ENCODE measurements at regions not wholly inside any gene's neighbourhood (a gene's known extent, or its start where the extent isn't known, plus 50 kb on each side); places are given as distances from the start of the nearest gene placed in this dataset.

GRCh38 chr2:15783489-15783888 lies 156.9 kb upstream of the MYCN start:
- H3K27me3 ChIP-seq (ENCODE audit: control insufficient read depth, insufficient read depth, low read length): peaks cover 4% of the 10 kb centered on the region; the same call in 1 of the 2 replicates
- ATAC-seq (no peak), DNase-seq (ENCODE audit: low read depth, low spot score) (no peak)
- no TSS peak for BruUV-seq (replicated peaks)
- H3K36me3 ChIP-seq (ENCODE audit: control insufficient read depth, insufficient read depth, low read length): no peaks in the 10 kb centered on the region
- H3K4me1 ChIP-seq (ENCODE audit: control insufficient read depth, insufficient read depth, low read length): no peaks in the 10 kb centered on the region
- no peaks in the 10 kb centered on the region for H3K9me3 ChIP-seq (ENCODE audit: control insufficient read depth, insufficient read depth, low read depth, low read length)
- intact Hi-C loops (cut with micrococcal nuclease; ENCODE audit: unreplicated experiment): no loop called here
- no peak overlapping the region for H3K4me3 ChIP-seq (ENCODE audit: low read depth in 2 of 2, low read length in 2 of 2)
- ChIA-PET CTCF (no interaction called here), POLR2A (no interaction called here)
- TF ChIP-seq CTCF (IDR thresholded peaks at IDR 0.05) (no peak), SIN3A (IDR thresholded peaks at IDR 0.05; ENCODE audit: borderline replicate concordance, insufficient read depth, low read depth, low read length) (no peak), POLR2AphosphoS5 (IDR thresholded peaks at IDR 0.05; ENCODE audit: low read depth, low read length) (no peak), TCF7L2 (IDR thresholded peaks at IDR 0.05; ENCODE audit: low read depth, low read length) (no peak), REST (IDR thresholded peaks at IDR 0.05; ENCODE audit: insufficient read depth in 1 of 2, low read depth in 2 of 2, low read length in 1 of 2) (no peak)
- in situ Hi-C loops (cut with HindIII; ENCODE audit: low pct_unique_long_range_greater_than_20kb, low sequenced_read_pairs): no loop called here
- H3K27ac ChIP-seq (ENCODE audit: low read length): no peak overlapping the region

- H3K36me3 ChIP-seq (ENCODE audit: control insufficient read depth, insufficient read depth, low read length): no peaks in the 10 kb centered on the region
- intact Hi-C loops (cut with micrococcal nuclease; ENCODE audit: unreplicated experiment) (no loop called here), in situ Hi-C loops (cut with HindIII; ENCODE audit: low pct_unique_long_range_greater_than_20kb, low sequenced_read_pairs) (no loop called here)
- ATAC-seq (no peak), DNase-seq (ENCODE audit: low read depth, low spot score) (no peak)
- H3K4me1 ChIP-seq (ENCODE audit: control insufficient read depth, insufficient read depth, low read length): no peaks in the 10 kb centered on the region
- CTCF ChIA-PET: no interaction called here
- H3K9me3 ChIP-seq (ENCODE audit: control insufficient read depth, insufficient read depth, low read depth, low read length): no peaks in the 10 kb centered on the region
- H3K4me3 ChIP-seq (ENCODE audit: low read depth in 2 of 2, low read length in 2 of 2): no peak overlapping the region
- TF ChIP-seq POLR2AphosphoS5 (IDR thresholded peaks at IDR 0.05; ENCODE audit: low read depth, low read length) (no peak), TCF7L2 (IDR thresholded peaks at IDR 0.05; ENCODE audit: low read depth, low read length) (no peak), SIN3A (IDR thresholded peaks at IDR 0.05; ENCODE audit: borderline replicate concordance, insufficient read depth, low read depth, low read length) (no peak), CTCF (IDR thresholded peaks at IDR 0.05) (no peak)
- H3K27ac ChIP-seq (ENCODE audit: low read length): no peak overlapping the region
- BruUV-seq (replicated peaks): no TSS peak
- POLR2A ChIA-PET: no interaction called here
- H3K27me3 ChIP-seq (ENCODE audit: control insufficient read depth, insufficient read depth, low read length): peaks cover 4% of the 10 kb centered on the region; the same call in 1 of the 2 replicates
These were observed 156.1 kb upstream of the MYCN start for GRCh38 chr2:15784106-15784885.
